Lower lobe of right lung (tissue), 2 donors: ENCODE measurements at regions not wholly inside any gene's neighbourhood (a gene's known extent, or its start where the extent isn't known, plus 50 kb on each side); places are given as distances from the start of the nearest gene placed in this dataset.

Experiments
- ATAC-seq, 2 donors: fragments of 200-7000 bp; cut with Tn5 transposase; one replicate each; pipeline ENCODE4 v1.9.1; 2020 to 2022; ENCODE audit warnings: mild to moderate bottlenecking in 2 of 2, moderate library complexity in 2 of 2
- DNase-seq: peaks from one replicate; pipeline ENCODE4 v3.0.0-alpha.2; 2020
- H3K27ac ChIP-seq: fragments of 200-600 bp; one replicate; pipeline ENCODE4 v1.8.0; 2022
- H3K27me3 ChIP-seq: fragments of 200-600 bp; one replicate; pipeline ENCODE4 v1.8.0; 2022; ENCODE audit warnings: low read depth
- H3K36me3 ChIP-seq: fragments of 200-600 bp; one replicate; pipeline ENCODE4 v1.8.0; 2022; ENCODE audit warnings: mild to moderate bottlenecking
- H3K4me1 ChIP-seq: fragments of 200-600 bp; one replicate; pipeline ENCODE4 v1.8.0; 2022
- H3K4me3 ChIP-seq: fragments of 200-600 bp; one replicate; pipeline ENCODE4 v1.8.0; 2022; ENCODE audit warnings: mild to moderate bottlenecking
- H3K9me3 ChIP-seq: fragments of 200-600 bp; one replicate; pipeline ENCODE4 v1.8.0; 2022
- intact Hi-C: fragments of 100-400 bp; cut with DNase I; formaldehyde crosslinking; loops from one replicate; pipeline ENCODE4 v1.11.0; 2022
- TF ChIP-seq, protein P1 (sequence below): fragments of 200-600 bp; IDR thresholded peaks from one replicate; pipeline ENCODE4 v1.8.0; 2022; ENCODE audit warnings: antibody characterized with exemption, mild to moderate bottlenecking
- donor health status: DM: no; HTN: yes; CAD: no; lungs with severe emphysema.

GRCh38 chr3:178284181-178284580 lies 252.1 kb upstream of the KCNMB2 start:
- H3K9me3 ChIP-seq = peaks cover 9% of the 10 kb centered on the region
- no peaks in the 10 kb centered on the region for H3K27me3 ChIP-seq
- no peaks in the 10 kb centered on the region for H3K4me1 ChIP-seq
- ATAC-seq = no peak
- no peak overlapping the region for H3K4me3 ChIP-seq
- TF ChIP-seq, protein P1, sequence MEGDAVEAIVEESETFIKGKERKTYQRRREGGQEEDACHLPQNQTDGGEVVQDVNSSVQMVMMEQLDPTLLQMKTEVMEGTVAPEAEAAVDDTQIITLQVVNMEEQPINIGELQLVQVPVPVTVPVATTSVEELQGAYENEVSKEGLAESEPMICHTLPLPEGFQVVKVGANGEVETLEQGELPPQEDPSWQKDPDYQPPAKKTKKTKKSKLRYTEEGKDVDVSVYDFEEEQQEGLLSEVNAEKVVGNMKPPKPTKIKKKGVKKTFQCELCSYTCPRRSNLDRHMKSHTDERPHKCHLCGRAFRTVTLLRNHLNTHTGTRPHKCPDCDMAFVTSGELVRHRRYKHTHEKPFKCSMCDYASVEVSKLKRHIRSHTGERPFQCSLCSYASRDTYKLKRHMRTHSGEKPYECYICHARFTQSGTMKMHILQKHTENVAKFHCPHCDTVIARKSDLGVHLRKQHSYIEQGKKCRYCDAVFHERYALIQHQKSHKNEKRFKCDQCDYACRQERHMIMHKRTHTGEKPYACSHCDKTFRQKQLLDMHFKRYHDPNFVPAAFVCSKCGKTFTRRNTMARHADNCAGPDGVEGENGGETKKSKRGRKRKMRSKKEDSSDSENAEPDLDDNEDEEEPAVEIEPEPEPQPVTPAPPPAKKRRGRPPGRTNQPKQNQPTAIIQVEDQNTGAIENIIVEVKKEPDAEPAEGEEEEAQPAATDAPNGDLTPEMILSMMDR = no peak
- H3K27ac ChIP-seq = no peak overlapping the region
- H3K36me3 ChIP-seq = no peaks in the 10 kb centered on the region
- intact Hi-C loops = no loop called here
- DNase-seq = no peak

- H3K36me3 ChIP-seq = no peaks in the 10 kb centered on the region
- ATAC-seq (no peak), DNase-seq (no peak)
- intact Hi-C loops = no loop called here
- no peaks in the 10 kb centered on the region for H3K9me3 ChIP-seq
- H3K4me1 ChIP-seq = no peaks in the 10 kb centered on the region
- TF ChIP-seq, protein P1 = no peak
- no peak overlapping the region for H3K4me3 ChIP-seq
- no peaks in the 10 kb centered on the region for H3K27me3 ChIP-seq
- H3K27ac ChIP-seq = no peak overlapping the region
Measured at GRCh38 chr3:178288074-178288473, 248.2 kb upstream of the KCNMB2 start.

- Histone ChIP-seq H3K27ac (no peak overlapping the region), H3K9me3 (no peaks in the 10 kb centered on the region), H3K4me1 (no peaks in the 10 kb centered on the region), H3K36me3 (no peaks in the 10 kb centered on the region), H3K27me3 (no peaks in the 10 kb centered on the region), H3K4me3 (no peak overlapping the region)
- DNase-seq = no peak
- no peak for ATAC-seq
- TF ChIP-seq, protein P1 = no peak
- intact Hi-C loops = no loop called here
Measured at GRCh38 chr3:178289544-178290160, 246.6 kb upstream of the KCNMB2 start.

DNA sequence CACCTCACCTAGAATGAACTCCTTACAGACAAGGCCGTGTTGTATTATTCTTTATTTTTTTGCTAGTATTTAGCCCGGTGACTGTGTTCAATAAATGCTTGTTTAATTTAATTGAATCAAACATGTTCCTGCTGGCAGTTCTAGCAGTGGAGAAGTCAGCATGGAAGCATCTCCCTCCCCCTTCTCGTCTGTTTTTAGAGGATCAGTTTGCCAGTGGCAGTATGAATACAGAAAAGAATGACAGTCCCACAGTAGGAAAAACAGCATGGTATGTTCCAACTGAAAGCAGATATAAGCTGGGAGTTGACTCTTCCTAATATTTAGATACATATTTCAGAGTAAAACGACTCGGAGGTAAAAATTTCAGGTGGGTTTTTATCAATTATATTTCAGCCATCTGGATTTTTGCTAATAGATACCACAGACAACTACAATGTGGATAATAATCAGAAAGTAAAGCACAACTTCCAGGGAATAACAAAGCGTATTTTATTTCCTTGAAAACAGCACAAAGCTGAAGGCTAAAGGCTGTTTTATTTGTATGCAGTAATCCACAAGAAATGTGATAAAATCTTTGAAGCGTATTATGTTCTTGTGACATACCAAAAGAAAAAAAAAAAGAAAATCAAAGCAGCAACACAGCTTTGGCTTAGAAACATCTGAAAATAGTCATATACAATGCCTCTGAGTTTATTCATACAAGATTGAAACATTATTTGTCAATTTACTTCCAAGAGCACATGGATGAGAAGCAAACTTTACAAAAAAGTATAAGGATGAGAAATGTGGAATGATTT lies 244.5 kb upstream of the KCNMB2 start:
- intact Hi-C loops = no loop called here
- Histone ChIP-seq H3K27ac (no peak overlapping the region), H3K4me3 (no peak overlapping the region), H3K4me1 (no peaks in the 10 kb centered on the region), H3K36me3 (no peaks in the 10 kb centered on the region), H3K9me3 (no peaks in the 10 kb centered on the region), H3K27me3 (no peaks in the 10 kb centered on the region)
- ATAC-seq (no peak), DNase-seq (no peak)
- TF ChIP-seq, protein P1 = no peak

GRCh38 chr3:178295292-178295912 lies 240.8 kb upstream of the KCNMB2 start:
- intact Hi-C loops = no loop called here
- ATAC-seq = no peak
- Histone ChIP-seq H3K4me1 (no peaks in the 10 kb centered on the region), H3K4me3 (no peak overlapping the region), H3K27me3 (no peaks in the 10 kb centered on the region), H3K9me3 (no peaks in the 10 kb centered on the region), H3K27ac (no peak overlapping the region), H3K36me3 (no peaks in the 10 kb centered on the region)
- no peak for DNase-seq
- TF ChIP-seq, protein P1 = no peak
